ENCODE measurements at regions not wholly inside any gene's neighbourhood (a gene's known extent, or its start where the extent isn't known, plus 50 kb on each side); places are given as distances from the start of the nearest gene placed in this dataset.

DNA sequence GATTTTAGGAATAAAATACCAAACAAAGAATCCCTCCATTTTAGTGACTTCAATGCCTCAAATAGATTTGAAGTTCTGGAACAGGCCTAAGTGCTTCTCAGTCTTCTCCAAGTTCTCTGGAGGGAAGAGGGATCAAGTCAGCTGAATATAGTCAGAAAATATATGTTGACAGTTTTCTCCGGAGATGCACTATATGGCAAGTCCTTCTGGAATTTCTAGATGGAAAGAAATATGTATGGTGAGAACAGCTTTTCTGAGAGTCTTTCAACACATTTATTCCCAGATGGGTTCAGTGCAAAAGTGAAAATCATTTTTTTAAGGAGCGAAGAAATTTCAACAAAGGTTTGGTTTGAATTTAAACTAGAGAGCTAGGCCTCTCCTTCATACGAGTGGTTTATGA is 317.4 kb upstream of the SLC30A5 start:
- DNase-seq (no peak), ATAC-seq (no peak)
- Histone ChIP-seq H3K9me3 (no peaks in the 10 kb centered on the region), H3K27me3 (ENCODE audit: insufficient read depth in 3 of 3, low read length in 2 of 3) (no peaks in the 10 kb centered on the region), H3K36me3 (ENCODE audit: insufficient read depth in 1 of 2, low read depth in 1 of 2) (no peaks in the 10 kb centered on the region), H3K27ac (no peak overlapping the region), H3K4me1 (peaks cover 4% of the 10 kb centered on the region), H3K4me3 (no peak overlapping the region)
- intact Hi-C loops (cut with DNase I) = no loop called here
- 82 to 85% (median 82%) methylated on average over 3 of the region's 3 CpGs for WGBS, 3 donors
- TF ChIP-seq CTCF (IDR thresholded peaks at IDR 0.05) = no peak

GRCh38 chr5:68777135-68777534 is 316.7 kb upstream of the SLC30A5 start:
- ATAC-seq = no peak
- Histone ChIP-seq H3K9me3 (no peaks in the 10 kb centered on the region), H3K4me3 (no peak overlapping the region), H3K4me1 (no peaks in the 10 kb centered on the region), H3K27me3 (ENCODE audit: insufficient read depth in 3 of 3, low read length in 2 of 3) (no peaks in the 10 kb centered on the region), H3K36me3 (ENCODE audit: insufficient read depth in 1 of 2, low read depth in 1 of 2) (no peaks in the 10 kb centered on the region), H3K27ac (no peak overlapping the region)
- intact Hi-C loops (cut with DNase I) = no loop called here
- no peak for DNase-seq
- WGBS, 3 donors = 82 to 89% (median 87%) methylated on average over 2 of the region's 2 CpGs
- TF ChIP-seq CTCF (IDR thresholded peaks at IDR 0.05) = no peak

DNA sequence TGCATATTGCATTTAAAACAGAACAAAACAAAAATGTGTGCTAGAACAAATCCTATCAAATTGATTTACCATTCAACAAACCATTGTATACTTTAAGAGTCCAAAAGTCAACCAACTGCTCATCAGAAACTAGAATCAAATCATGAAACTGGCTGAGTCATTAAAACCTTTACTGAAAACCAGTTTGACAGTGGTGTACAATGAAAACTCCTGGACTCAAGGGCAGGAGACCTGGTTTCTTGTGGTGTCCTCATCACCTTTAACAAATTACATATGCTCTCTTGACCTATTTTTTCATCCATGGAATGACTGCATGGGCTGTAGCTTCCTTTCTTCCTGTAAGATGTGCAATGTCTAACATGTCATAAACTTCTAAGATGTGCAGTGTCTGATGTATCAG is 315.3 kb upstream of the SLC30A5 start:
- H3K27me3 ChIP-seq (ENCODE audit: insufficient read depth in 3 of 3, low read length in 2 of 3) = no peaks in the 10 kb centered on the region
- no peaks in the 10 kb centered on the region for H3K36me3 ChIP-seq (ENCODE audit: insufficient read depth in 1 of 2, low read depth in 1 of 2)
- intact Hi-C loops (cut with DNase I) = no loop called here
- H3K9me3 ChIP-seq = peaks cover under 1% of the 10 kb centered on the region
- TF ChIP-seq CTCF (IDR thresholded peaks at IDR 0.05) = no peak
- ATAC-seq (no peak), DNase-seq (no peak)
- no peak overlapping the region for H3K27ac ChIP-seq
- no peaks in the 10 kb centered on the region for H3K4me1 ChIP-seq
- no peak overlapping the region for H3K4me3 ChIP-seq

DNA sequence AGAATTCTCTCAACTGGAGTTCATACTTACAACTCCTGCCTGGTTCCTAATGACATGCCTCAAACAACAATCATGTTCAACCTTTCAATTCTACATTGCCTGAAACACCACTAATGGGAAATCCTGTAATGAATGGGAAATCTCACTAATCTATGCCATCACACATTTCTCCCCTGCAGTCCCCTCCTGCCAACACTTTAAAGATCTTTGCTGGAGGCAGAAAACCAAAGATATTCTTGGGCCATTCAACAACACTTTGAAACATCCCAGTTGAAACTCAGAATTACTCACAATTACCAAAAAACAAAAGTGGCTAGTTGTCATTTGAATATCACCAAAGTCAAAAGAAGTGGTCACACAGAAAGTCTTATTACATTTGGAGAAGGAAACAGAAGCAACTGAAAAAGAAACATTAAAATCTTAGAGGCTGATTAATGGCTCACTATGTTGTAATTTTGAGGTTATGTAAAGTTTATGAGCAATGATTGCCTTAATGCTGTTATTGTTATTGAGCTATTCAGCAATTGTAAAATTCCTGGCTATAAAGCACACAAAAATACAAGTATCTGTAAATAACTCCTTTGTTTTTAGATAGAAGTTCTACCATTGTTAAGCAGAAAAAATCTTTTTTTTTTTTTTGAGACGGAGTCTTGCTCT is 313.4 kb upstream of the SLC30A5 start:
- intact Hi-C loops (cut with DNase I) = no loop called here
- DNase-seq (no peak), ATAC-seq (no peak)
- WGBS, 3 donors = 92 to 100% (median 100%) methylated on average over 1 of the region's 1 CpG
- Histone ChIP-seq H3K4me1 (no peaks in the 10 kb centered on the region), H3K9me3 (peaks cover 7% of the 10 kb centered on the region), H3K36me3 (ENCODE audit: insufficient read depth in 1 of 2, low read depth in 1 of 2) (no peaks in the 10 kb centered on the region), H3K27me3 (ENCODE audit: insufficient read depth in 3 of 3, low read length in 2 of 3) (no peaks in the 10 kb centered on the region), H3K27ac (no peak overlapping the region), H3K4me3 (no peak overlapping the region)
- no peak for TF ChIP-seq CTCF (IDR thresholded peaks at IDR 0.05)

GRCh38 chr5:68793074-68793473 is 300.7 kb upstream of the SLC30A5 start:
- ATAC-seq (no peak), DNase-seq (no peak)
- intact Hi-C loops (cut with DNase I) = loop anchor here in 1 of 2 donors (10.0 kb wide), 1 partner anchor 78 kb away; no protein-coding TSS in a partner anchor
- no peak for TF ChIP-seq CTCF (IDR thresholded peaks at IDR 0.05)
- H3K9me3 ChIP-seq = no peaks in the 10 kb centered on the region
- no peaks in the 10 kb centered on the region for H3K4me1 ChIP-seq
- WGBS, 3 donors = 70 to 85% (median 84%) methylated on average over 1 of the region's 1 CpG
- H3K27me3 ChIP-seq (ENCODE audit: insufficient read depth in 3 of 3, low read length in 2 of 3) = no peaks in the 10 kb centered on the region
- H3K36me3 ChIP-seq (ENCODE audit: insufficient read depth in 1 of 2, low read depth in 1 of 2) = no peaks in the 10 kb centered on the region
- H3K4me3 ChIP-seq = no peak overlapping the region
- H3K27ac ChIP-seq = no peak overlapping the region
